ENCODE measurements at regions not wholly inside any gene's neighbourhood (a gene's known extent, or its start where the extent isn't known, plus 50 kb on each side); places are given as distances from the start of the nearest gene placed in this dataset.

GRCh38 chr4:4960574-4960973 is 58.7 kb downstream of the CYTL1 start:
- intact Hi-C loops (cut with DNase I; ENCODE audit: low total_unique reads): no loop called here
- Histone ChIP-seq H3K4me1 (no peaks in the 10 kb centered on the region), H3K27me3 (no peaks in the 10 kb centered on the region), H3K36me3 (no peaks in the 10 kb centered on the region), H3K4me3 (no peak overlapping the region), H3K9me3 (peaks cover 3 to 21% (median 3%) of the 10 kb centered on the region in 3 donors), H3K27ac (no peak overlapping the region)
- no peak for ATAC-seq
- DNase-seq: no peak
- in situ Hi-C loops (cut with MboI; ENCODE audit: low sequenced_read_pairs in 4 of 4): no loop called here
- TF ChIP-seq POLR2A (IDR thresholded peaks at IDR 0.05) (no peak), CTCF (IDR thresholded peaks at IDR 0.05 in 4 of 5, conservative IDR thresholded peaks at IDR 0.05 in 1 of 5) (no peak)

GRCh38 chr4:4961936-4962335 is 57.3 kb downstream of the CYTL1 start:
- in situ Hi-C loops (cut with MboI; ENCODE audit: low sequenced_read_pairs in 4 of 4): no loop called here
- Histone ChIP-seq H3K4me1 (no peaks in the 10 kb centered on the region), H3K9me3 (peaks cover 3 to 21% (median 3%) of the 10 kb centered on the region in 3 donors), H3K27me3 (no peaks in the 10 kb centered on the region), H3K36me3 (no peaks in the 10 kb centered on the region), H3K4me3 (no peak overlapping the region), H3K27ac (no peak overlapping the region)
- intact Hi-C loops (cut with DNase I; ENCODE audit: low total_unique reads): no loop called here
- no peak for ATAC-seq
- TF ChIP-seq CTCF (IDR thresholded peaks at IDR 0.05 in 4 of 5, conservative IDR thresholded peaks at IDR 0.05 in 1 of 5) (no peak), POLR2A (IDR thresholded peaks at IDR 0.05) (no peak)
- no peak for DNase-seq

GRCh38 chr4:4962928-4963327 is 56.3 kb downstream of the CYTL1 start:
- intact Hi-C loops (cut with DNase I; ENCODE audit: low total_unique reads): no loop called here
- in situ Hi-C loops (cut with MboI; ENCODE audit: low sequenced_read_pairs in 4 of 4): no loop called here
- DNase-seq (no peak), ATAC-seq (no peak)
- no peaks in the 10 kb centered on the region for H3K4me1 ChIP-seq
- H3K36me3 ChIP-seq: no peaks in the 10 kb centered on the region
- TF ChIP-seq POLR2A (IDR thresholded peaks at IDR 0.05) (no peak), CTCF (IDR thresholded peaks at IDR 0.05 in 4 of 5, conservative IDR thresholded peaks at IDR 0.05 in 1 of 5) (no peak)
- no peak overlapping the region for H3K27ac ChIP-seq
- H3K4me3 ChIP-seq: no peak overlapping the region
- no peaks in the 10 kb centered on the region for H3K27me3 ChIP-seq
- H3K9me3 ChIP-seq: peaks cover 3 to 21% (median 3%) of the 10 kb centered on the region in 3 donors
